Body of pancreas (tissue), 4 donors: ENCODE measurements at regions not wholly inside any gene's neighbourhood (a gene's known extent, or its start where the extent isn't known, plus 50 kb on each side); places are given as distances from the start of the nearest gene placed in this dataset.

Experiments
- POLR2A ChIP-seq, 3 donors: fragments of 450-650 bp; IDR thresholded peaks; one replicate each; pipeline ENCODE4 v1.6.1; 2016; ENCODE audit warnings: antibody characterized with exemption in 3 of 3, mild to moderate bottlenecking in 2 of 3
- TF ChIP-seq, protein P1 (sequence below), 7 experiments: fragments of 450-650 bp in 4 of 7; fragments of 200-600 bp in 3 of 7; sonication (generic) in 3 of 7; IDR thresholded peaks; one replicate each; pipeline ENCODE4 v1.5.1; 2016 to 2019; ENCODE audit warnings: antibody characterized with exemption in 7 of 7

DNA sequence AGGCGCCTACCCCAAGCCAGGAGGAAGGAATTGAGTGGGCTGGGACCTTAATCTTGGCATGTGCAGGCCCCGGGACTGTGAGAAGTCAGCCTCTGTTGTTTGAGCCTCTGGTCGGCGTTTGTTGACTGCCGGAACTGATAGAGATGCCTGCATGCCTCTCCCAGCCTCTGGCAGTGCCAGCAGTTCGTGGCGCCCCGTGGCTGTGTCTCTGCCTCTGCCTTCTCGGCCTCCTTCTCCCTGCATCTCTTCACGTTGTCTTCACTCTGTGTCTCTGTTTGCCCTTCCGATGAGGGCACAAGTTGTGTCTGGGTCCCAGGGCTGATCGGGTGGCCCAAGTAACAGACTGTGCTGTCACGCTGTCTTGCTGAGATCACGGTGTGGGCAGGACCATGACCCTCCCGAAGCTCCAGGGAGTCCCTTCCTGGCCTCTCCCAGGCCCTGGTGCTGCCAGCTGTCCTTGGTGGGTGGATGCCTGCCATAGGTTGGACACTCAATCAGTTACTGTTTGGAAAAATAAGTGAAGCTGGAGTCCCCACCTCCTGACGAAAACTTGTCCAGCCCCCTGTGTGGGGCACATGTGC is 133.5 kb upstream of the LPCAT1 start:
- TF ChIP-seq, protein P1, sequence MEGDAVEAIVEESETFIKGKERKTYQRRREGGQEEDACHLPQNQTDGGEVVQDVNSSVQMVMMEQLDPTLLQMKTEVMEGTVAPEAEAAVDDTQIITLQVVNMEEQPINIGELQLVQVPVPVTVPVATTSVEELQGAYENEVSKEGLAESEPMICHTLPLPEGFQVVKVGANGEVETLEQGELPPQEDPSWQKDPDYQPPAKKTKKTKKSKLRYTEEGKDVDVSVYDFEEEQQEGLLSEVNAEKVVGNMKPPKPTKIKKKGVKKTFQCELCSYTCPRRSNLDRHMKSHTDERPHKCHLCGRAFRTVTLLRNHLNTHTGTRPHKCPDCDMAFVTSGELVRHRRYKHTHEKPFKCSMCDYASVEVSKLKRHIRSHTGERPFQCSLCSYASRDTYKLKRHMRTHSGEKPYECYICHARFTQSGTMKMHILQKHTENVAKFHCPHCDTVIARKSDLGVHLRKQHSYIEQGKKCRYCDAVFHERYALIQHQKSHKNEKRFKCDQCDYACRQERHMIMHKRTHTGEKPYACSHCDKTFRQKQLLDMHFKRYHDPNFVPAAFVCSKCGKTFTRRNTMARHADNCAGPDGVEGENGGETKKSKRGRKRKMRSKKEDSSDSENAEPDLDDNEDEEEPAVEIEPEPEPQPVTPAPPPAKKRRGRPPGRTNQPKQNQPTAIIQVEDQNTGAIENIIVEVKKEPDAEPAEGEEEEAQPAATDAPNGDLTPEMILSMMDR (IDR thresholded peaks at IDR 0.05): no peak
- TF ChIP-seq POLR2A (IDR thresholded peaks at IDR 0.05): no peak
